ENCODE measurements at regions not wholly inside any gene's neighbourhood (a gene's known extent, or its start where the extent isn't known, plus 50 kb on each side); places are given as distances from the start of the nearest gene placed in this dataset.
A peak's percentile ranks its signal among the peaks of the same experiment; 100 is the strongest.

DNA sequence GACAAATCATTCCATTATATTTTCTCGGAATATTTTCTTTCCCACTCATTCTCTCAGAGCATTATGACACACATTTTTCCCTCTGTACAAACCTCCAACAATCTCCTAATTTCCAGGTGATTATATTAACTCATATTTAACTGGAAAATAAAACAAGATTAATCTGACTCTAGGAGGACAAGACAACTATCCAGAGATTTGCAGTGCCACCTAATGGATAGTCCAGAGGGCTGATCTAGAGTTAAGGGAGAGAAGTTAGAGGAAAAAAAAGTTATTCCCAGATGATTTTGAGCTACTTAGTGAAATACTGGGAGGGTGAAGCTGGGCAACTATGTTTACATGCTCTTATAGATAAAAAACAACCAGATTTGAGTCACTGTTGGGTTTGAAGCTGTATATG lies 161.7 kb downstream of the ALX1 start:
- Histone ChIP-seq H3K36me3 (replicated peaks; ENCODE audit: low read depth, low read length) (no peaks in the 10 kb centered on the region), H4K20me1 (ENCODE audit: insufficient read depth, low read length) (no peaks in the 10 kb centered on the region), H2AFZ (ENCODE audit: low read depth, low read length) (no peak overlapping the region), H3K4me2 (ENCODE audit: low read length) (no peak overlapping the region), H3K4me1 (ENCODE audit: low read length) (no peaks in the 10 kb centered on the region), H3K27me3 (ENCODE audit: low read depth, low read length) (no peaks in the 10 kb centered on the region), H3K9me3 (ENCODE audit: insufficient read depth, low read length) (no peaks in the 10 kb centered on the region), H3K79me2 (ENCODE audit: low read length) (no peaks in the 10 kb centered on the region), H3K4me3 (ENCODE audit: low read length) (no peak overlapping the region), H3K27ac (ENCODE audit: low read length) (no peak overlapping the region), H3K9ac (ENCODE audit: low read length) (no peak overlapping the region)
- TF ChIP-seq, protein P1, sequence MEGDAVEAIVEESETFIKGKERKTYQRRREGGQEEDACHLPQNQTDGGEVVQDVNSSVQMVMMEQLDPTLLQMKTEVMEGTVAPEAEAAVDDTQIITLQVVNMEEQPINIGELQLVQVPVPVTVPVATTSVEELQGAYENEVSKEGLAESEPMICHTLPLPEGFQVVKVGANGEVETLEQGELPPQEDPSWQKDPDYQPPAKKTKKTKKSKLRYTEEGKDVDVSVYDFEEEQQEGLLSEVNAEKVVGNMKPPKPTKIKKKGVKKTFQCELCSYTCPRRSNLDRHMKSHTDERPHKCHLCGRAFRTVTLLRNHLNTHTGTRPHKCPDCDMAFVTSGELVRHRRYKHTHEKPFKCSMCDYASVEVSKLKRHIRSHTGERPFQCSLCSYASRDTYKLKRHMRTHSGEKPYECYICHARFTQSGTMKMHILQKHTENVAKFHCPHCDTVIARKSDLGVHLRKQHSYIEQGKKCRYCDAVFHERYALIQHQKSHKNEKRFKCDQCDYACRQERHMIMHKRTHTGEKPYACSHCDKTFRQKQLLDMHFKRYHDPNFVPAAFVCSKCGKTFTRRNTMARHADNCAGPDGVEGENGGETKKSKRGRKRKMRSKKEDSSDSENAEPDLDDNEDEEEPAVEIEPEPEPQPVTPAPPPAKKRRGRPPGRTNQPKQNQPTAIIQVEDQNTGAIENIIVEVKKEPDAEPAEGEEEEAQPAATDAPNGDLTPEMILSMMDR (IDR thresholded peaks at IDR 0.05; ENCODE audit: low read depth, low read length): peak; percentile 56
- no peak for TF ChIP-seq EZH2phosphoT487 (IDR thresholded peaks at IDR 0.05; ENCODE audit: low read depth)

DNA sequence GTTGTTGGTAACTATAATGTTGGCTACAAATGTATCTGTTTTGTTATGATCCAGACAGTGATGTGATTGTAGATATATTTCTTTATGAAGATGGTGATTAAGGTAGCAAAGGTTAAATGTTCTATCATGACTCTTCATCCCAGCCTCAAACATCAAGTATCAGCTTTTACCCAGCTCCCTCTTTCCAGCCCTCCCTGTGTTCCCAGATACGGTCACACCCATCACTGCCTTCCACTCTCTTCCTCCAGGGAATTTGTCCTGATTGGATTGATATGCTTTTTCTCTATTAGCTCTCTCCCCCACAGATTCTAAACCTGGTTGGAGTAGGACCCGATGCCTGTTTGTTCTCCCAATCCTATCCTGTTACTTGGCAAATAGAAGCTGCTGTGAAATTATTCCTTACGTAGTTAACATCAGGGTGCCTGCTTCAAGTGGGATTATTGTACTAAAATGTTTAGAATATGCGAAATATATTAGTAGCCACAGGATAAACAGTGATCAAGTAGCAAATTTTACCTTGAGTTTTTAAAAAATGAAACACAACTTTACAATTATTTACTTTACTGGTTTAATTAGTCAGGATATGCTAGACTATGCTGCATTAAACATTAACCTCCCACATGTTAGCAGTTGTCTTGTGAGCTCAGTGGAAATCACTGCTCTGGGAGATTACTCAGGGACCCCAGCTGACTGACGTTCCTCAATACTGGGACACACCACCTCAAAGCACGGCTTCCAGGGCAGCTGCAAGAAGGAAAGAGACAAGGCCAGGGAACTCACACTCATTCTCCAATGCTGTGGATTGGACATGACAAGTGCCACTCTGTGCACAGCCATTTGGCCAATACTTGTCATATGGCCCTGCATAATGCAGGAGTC lies 165.3 kb downstream of the ALX1 start:
- H3K36me3 ChIP-seq (replicated peaks; ENCODE audit: low read depth, low read length): no peaks in the 10 kb centered on the region
- no peak overlapping the region for H3K4me3 ChIP-seq (ENCODE audit: low read length)
- H3K4me1 ChIP-seq (ENCODE audit: low read length): no peaks in the 10 kb centered on the region
- H3K79me2 ChIP-seq (ENCODE audit: low read length): no peaks in the 10 kb centered on the region
- no peak overlapping the region for H3K4me2 ChIP-seq (ENCODE audit: low read length)
- H3K9me3 ChIP-seq (ENCODE audit: insufficient read depth, low read length): no peaks in the 10 kb centered on the region
- no peak for TF ChIP-seq EZH2phosphoT487 (IDR thresholded peaks at IDR 0.05; ENCODE audit: low read depth)
- TF ChIP-seq, protein P1 (IDR thresholded peaks at IDR 0.05; ENCODE audit: low read depth, low read length): no peak
- H3K27ac ChIP-seq (ENCODE audit: low read length): no peak overlapping the region
- H4K20me1 ChIP-seq (ENCODE audit: insufficient read depth, low read length): no peaks in the 10 kb centered on the region
- H3K27me3 ChIP-seq (ENCODE audit: low read depth, low read length): no peaks in the 10 kb centered on the region
- peak overlapping the region; percentile 31; the same call in 1 of the 2 replicates for H2AFZ ChIP-seq (ENCODE audit: low read depth, low read length)
- no peak overlapping the region for H3K9ac ChIP-seq (ENCODE audit: low read length)

DNA sequence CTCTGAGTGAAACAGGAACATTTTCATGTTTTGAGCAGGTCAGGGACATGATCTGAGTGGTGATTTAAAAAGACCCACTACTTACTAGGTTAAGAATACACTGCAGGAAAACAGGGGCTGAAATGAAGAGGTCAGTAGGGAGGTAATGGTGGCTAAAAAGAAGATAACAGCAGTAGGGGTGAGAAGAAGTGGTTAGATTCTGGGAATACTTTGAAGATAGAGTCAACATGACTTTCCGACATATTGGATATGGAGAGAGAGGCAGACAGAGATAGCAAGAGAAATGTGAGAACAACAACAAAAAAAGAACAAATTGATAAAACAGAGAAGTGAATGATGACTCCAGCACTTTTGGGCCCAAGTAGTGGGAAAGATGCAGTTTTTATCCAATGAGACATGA lies 168.0 kb downstream of the ALX1 start:
- H3K27me3 ChIP-seq (ENCODE audit: low read depth, low read length): no peaks in the 10 kb centered on the region
- H3K79me2 ChIP-seq (ENCODE audit: low read length): no peaks in the 10 kb centered on the region
- TF ChIP-seq, protein P1 (IDR thresholded peaks at IDR 0.05; ENCODE audit: low read depth, low read length): no peak
- TF ChIP-seq EZH2phosphoT487 (IDR thresholded peaks at IDR 0.05; ENCODE audit: low read depth): no peak
- H4K20me1 ChIP-seq (ENCODE audit: insufficient read depth, low read length): no peaks in the 10 kb centered on the region
- H3K4me2 ChIP-seq (ENCODE audit: low read length): no peak overlapping the region
- no peak overlapping the region for H3K4me3 ChIP-seq (ENCODE audit: low read length)
- H3K36me3 ChIP-seq (replicated peaks; ENCODE audit: low read depth, low read length): no peaks in the 10 kb centered on the region
- H2AFZ ChIP-seq (ENCODE audit: low read depth, low read length): no peak overlapping the region
- no peak overlapping the region for H3K9ac ChIP-seq (ENCODE audit: low read length)
- H3K27ac ChIP-seq (ENCODE audit: low read length): no peak overlapping the region
- H3K4me1 ChIP-seq (ENCODE audit: low read length): no peaks in the 10 kb centered on the region
- no peaks in the 10 kb centered on the region for H3K9me3 ChIP-seq (ENCODE audit: insufficient read depth, low read length)

DNA sequence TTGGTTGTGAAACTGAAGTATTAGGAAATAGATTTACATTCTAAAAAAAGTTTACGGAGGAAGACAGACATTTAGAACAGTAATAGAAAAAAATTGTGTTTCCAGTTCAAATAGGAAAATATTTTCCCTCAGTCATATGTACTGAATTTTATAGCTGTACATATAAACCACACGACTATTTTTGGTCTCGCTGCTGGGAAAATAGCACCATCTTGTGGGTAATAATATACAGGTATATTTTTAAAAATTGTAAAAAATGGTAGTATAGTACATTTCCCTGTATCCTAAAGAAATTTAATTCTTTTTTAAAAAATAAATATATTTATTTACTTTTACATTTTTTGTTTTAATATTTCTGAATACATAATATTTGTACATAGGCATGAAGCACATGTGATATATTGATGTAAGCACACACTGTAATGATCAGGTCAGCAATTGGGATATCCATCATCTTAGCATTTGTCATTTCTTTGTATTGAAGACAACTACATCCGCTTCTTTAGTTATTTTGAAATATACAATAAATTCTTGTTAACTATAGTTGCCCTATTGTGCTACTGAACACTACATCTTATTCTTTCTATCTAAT lies 168.6 kb downstream of the ALX1 start:
- TF ChIP-seq, protein P1 (IDR thresholded peaks at IDR 0.05; ENCODE audit: low read depth, low read length): peak; percentile 51
- no peak for TF ChIP-seq EZH2phosphoT487 (IDR thresholded peaks at IDR 0.05; ENCODE audit: low read depth)

More for the DNA sequence above, 168.6 kb downstream of the ALX1 start:
- Histone ChIP-seq H4K20me1 (ENCODE audit: insufficient read depth, low read length) (no peaks in the 10 kb centered on the region), H3K4me1 (ENCODE audit: low read length) (no peaks in the 10 kb centered on the region), H3K79me2 (ENCODE audit: low read length) (no peaks in the 10 kb centered on the region), H3K9ac (ENCODE audit: low read length) (no peak overlapping the region), H3K27ac (ENCODE audit: low read length) (no peak overlapping the region), H2AFZ (ENCODE audit: low read depth, low read length) (no peak overlapping the region), H3K4me3 (ENCODE audit: low read length) (no peak overlapping the region), H3K36me3 (replicated peaks; ENCODE audit: low read depth, low read length) (no peaks in the 10 kb centered on the region), H3K4me2 (ENCODE audit: low read length) (no peak overlapping the region), H3K9me3 (ENCODE audit: insufficient read depth, low read length) (no peaks in the 10 kb centered on the region), H3K27me3 (ENCODE audit: low read depth, low read length) (no peaks in the 10 kb centered on the region)
